GM21717 (cell line): ENCODE measurements at regions not wholly inside any gene's neighbourhood (a gene's known extent, or its start where the extent isn't known, plus 50 kb on each side); places are given as distances from the start of the nearest gene placed in this dataset.
A peak's percentile ranks its signal among the peaks of the same experiment; 100 is the strongest.
"Not testable (repeated sequence)": the region's sequence is repeated elsewhere in the genome, so short reads cannot be mapped to it uniquely, and the experiment has no call there.

ENCODE experiments used
- ATAC-seq: cut with Tn5 transposase; IDR thresholded peaks from one replicate; pipeline ENCODE4 v1.9.1; 2021; ENCODE audit warnings: mild to moderate bottlenecking, moderate library complexity; ENCODE audit not compliant: unreplicated experiment

DNA sequence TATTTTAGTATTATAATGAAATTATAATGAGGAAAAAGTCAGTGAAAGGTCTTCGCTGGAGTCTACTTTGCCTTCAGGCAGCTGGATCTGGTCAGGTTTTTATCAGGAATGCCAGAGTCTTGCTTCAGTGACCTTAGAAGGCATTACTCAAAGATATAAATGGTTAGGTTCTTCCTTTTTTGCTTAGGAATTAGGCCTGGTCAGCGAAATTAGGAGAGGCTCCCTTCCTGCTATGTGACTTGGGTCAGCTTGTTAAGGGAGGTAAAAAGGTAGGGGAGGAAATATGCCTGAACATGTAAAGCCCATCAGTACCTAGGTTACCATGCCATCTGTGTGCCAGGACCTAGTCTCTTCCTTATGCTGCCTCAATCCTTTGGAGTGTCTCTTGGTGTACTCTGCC is 115.1 kb downstream of the OTOR start:
- ATAC-seq: no peak

GRCh38 chr20:16864069-16864468 is 115.9 kb downstream of the OTOR start:
- ATAC-seq: peak; percentile 89

DNA sequence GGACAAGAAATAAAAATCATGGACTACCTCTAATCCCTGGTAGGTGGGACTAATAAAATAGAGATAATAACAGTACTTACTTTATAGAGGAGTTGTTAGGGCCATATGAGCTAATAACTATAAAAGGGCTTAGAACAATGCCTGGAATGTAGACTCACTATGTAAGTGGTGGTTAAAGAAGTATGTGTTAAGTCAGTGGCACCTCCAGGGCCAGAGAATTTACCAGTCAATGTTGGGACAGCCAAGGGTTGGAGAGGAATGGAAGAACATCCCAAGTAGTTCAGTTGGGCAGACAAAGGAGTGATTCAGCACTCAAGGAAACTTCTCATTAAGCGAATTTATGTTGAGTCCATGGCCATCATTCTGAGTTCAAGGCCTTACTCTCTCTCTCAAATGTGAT is 116.8 kb downstream of the OTOR start:
- no peak for ATAC-seq

- no peak for ATAC-seq
These were observed 117.2 kb downstream of the OTOR start for GRCh38 chr20:16865406-16865805.

DNA sequence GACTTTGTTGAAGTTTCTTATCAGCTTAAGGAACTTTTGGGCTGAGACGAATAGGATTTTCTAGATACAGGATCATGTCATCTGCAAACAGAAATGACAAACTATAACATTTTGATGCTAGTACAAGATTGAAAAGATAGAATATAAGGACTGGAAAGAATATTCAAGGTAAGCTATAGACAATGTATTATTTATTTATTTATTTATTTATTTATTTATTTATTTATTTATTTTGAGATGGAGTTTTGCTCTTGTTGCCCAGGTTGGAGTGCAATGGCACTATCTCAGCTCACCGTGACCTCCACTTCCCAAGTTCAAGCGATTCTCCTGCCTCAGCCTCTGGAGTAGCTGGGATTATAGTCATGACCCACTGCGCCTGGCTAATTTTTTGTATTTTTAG is 125.0 kb downstream of the OTOR start:
- not testable (repeated sequence) for ATAC-seq

GRCh38 chr20:16877053-16877554 is 128.9 kb downstream of the OTOR start:
- no peak for ATAC-seq

GRCh38 chr20:16885746-16886145 is 137.6 kb downstream of the OTOR start:
- ATAC-seq: no peak

GRCh38 chr20:16898433-16898832 is 150.3 kb downstream of the OTOR start:
- no peak for ATAC-seq

DNA sequence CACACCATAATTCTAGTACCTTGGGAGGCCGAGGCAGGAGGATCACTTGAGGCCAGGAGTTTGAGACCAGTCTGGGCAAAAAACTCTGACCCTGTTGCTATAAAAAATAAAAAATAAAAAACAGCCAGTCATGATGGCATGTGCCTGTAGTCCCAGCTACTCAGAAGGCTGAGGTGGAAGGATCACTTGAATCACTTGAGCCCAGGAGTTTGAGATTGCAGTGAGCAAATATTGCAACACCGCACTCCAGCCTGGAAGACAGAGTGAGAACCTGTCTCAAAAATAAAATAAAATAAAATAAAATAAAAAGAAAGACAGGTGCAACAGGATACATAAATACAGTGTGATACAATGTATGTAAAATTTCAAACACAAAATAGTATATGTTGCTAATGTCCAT is 154.5 kb downstream of the OTOR start:
- no peak for ATAC-seq

DNA sequence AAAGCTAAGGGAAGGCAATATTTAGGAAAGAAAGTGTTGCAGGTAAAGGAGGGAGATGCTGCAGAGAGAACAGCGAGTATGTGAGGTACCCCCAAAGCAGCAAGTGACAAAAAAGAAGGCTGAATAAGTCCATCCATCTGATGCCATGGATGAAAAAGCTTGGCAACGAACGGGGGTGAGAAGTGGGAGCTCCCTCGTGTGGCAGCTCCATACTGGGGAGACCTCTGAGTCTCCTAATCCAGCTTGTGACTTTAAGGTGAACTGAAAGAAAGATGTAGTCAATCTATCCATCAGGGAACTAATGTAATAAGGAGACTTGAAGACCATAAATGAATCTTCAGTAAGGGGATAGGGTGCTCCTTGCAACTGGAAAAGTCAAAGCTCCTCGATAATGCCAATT is 156.6 kb downstream of the OTOR start:
- ATAC-seq: no peak

- no peak for ATAC-seq
These were observed 166.1 kb downstream of the OTOR start for GRCh38 chr20:16914277-16914676.

- ATAC-seq: no peak
These were observed 168.0 kb downstream of the OTOR start for GRCh38 chr20:16916165-16916564.

DNA sequence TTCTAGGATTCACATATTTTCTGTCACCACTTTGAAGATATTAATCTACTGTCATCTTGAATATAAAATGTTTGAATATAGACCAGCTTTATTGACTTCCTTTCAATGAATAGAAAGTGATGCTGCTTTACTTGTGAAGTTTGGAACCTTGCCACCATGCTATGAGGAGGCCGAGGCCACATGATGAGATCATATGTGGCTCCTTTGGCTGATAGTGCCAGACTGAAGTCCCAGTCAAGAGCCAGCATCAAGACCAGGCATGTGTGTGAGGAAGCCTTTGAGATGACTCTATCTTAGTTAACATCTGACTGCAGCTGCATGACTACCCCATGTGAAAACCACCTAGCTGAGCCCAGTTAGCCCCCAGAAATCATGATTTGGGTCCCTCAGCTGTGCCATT is 169.5 kb downstream of the OTOR start:
- no peak for ATAC-seq

- no peak for ATAC-seq
These were observed 170.2 kb downstream of the OTOR start for GRCh38 chr20:16918366-16918765.

- ATAC-seq: no peak
These were observed 171.7 kb downstream of the OTOR start for GRCh38 chr20:16919841-16920240.

DNA sequence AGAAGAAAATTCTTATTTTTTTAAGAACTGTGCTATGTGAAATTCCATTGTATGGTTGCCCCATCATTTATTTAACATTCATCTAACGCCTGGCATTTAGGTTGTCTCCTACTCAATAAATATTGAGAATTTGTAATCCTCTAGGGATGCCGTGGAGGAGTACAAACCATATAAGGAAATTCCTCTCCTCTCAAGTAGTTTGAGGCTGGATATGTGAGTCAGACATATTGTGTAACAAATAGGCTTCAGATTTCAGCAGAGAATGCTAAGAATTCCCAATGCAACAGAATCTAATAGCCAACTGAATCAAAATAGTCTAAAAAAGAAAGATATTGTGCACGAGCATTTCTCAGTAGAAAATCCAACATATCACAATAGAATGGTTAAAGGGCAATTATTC is 174.7 kb downstream of the OTOR start:
- no peak for ATAC-seq

DNA sequence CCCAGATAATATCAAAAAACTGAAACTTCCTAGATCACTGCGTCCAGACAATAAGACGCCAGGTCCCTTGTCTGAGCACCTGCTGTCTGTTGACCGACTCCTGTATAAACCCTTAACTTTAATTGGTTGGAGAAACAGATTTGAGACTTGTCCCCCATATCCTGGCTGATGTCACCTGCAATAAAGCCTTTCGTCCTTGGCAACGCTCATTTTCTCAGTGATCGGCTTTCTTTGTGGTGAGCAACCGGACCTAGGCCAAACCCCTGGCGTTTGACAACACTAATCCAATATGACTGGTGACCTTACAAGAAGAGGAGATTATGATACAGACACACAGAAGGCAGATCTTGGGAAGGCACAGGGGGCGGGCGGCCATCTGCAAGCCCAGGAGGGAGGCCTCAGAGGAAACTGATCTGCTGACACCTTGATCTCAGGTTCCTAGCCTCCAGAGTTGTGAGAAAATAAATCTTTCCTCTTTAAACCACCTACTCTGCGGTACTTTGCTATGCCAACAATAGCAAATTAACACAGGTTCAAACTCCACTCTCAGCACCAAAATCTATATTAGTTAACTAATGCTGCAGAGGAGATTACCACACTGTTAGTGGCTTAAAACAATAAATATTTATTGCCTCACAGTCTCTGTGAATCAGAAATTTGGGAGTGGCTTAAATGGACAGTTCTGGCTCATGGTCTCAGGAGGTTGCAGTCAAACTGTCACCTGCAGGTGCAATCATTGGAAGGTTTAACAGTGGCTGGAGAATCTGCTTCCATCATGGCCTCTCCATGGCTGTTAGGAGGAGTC is 178.7 kb downstream of the OTOR start:
- ATAC-seq: no peak

DNA sequence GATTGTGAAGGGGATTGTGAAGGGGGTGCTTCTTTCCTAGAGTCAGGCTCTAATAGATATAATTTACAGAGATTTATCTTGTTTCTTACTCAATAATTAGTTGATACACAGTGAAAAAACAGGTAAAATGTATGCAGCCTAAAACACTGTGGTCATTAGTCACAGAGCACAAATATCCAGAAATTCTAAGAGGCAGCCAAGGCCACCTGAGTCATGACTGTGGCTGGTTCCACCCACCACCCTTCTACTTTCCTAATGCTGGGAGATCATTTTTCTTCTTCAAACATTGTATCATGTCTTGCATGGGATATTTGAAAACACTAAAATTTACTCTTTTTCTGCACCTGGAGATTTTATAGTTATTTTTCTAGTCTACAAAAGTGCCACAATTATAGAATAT is 181.6 kb downstream of the OTOR start:
- ATAC-seq: no peak

- ATAC-seq: no peak
These were observed 182.5 kb downstream of the OTOR start for GRCh38 chr20:16930656-16931055.

DNA sequence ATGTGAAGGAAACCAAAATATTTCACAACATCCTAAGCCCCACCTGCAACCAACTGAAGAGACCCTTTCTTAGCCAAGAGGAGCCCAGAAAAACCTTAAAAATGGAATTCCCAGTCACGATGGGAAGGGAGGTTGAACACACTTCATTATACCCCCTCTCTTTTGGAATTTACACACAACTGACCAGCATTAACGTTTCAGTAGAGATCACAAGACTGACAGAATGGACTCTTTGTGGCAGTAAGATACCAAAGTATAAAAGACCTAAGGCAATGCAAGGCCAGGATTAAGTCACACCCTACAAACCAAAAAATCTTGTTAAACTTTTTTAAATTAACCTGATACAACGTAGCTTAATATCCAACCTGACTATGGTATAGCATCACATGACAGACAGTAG is 190.9 kb downstream of the OTOR start:
- no peak for ATAC-seq

DNA sequence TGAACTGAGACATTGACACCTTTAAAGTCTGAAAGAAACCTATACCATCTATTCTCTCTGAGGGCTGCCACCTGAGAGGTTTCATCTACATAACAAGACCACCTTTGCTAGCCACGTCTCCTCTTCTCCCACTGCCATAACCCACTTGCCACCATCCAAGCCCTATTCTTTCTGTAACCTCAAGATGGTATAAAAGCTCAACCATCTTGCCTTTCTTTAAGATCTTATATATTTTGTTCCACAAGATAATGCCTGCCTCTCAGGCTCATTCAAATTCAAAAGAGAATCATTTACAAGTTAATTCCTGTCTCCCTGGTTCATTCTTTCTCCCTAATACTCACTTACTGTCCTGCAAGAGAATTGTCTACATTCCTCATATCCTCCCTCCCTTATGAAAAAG is 192.5 kb downstream of the OTOR start:
- no peak for ATAC-seq

DNA sequence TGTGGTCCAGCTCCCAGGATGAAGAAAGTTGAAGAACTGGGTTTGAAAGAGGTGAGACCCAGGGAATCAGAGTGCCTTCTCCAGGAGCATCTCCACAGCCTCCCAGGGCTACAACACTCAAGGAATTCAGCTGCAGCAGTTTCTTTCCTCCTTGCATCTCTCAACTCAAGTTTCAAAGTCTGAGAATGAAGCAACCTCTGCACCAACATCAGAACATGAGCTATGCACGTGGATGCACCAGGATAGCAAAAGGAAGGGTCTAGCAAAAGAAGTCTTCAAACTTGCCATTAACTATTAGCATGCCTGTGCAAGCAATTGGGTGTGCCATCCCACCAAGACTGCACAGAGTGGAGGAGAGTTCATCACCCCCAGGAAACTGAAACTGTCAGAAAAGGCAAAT is 193.9 kb downstream of the OTOR start:
- ATAC-seq: no peak

DNA sequence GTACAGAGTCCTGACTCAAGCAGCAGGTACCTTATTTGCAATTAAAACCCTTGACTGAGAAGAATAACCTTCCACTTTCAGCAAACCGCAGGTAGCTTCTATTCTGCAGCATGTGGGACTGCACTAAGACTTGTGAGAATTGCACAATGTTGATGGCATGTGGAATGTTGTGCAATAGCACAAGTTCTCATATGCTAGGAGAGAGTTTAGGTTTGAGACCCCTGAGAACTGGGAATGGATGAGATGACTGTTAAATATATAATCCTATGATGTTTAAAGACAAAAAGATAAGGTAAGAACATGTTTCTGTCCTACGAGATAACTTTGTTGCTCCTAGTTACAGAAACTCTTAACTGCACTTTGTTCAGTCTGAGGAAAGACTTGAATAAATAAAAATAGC is 194.6 kb downstream of the OTOR start:
- ATAC-seq: no peak
